GM23338 (cell line): ENCODE measurements at regions not wholly inside any gene's neighbourhood (a gene's known extent, or its start where the extent isn't known, plus 50 kb on each side); places are given as distances from the start of the nearest gene placed in this dataset.

Experiments used
- CTCF ChIP-seq, 2 experiments: fragments of 200-600 bp in 1 of 2; sonication (generic) in 1 of 2; conservative IDR thresholded peaks; 2 replicates each; pipeline versions ENCODE4 v1.5.1 to v1.6.1; 2016 to 2017; ENCODE audit warnings: antibody characterized with exemption in 2 of 2, low read depth in 2 of 2, mild to moderate bottlenecking in 2 of 2, moderate library complexity in 1 of 2
- EZH2 ChIP-seq: fragments of 200-600 bp; sonication (generic); IDR thresholded peaks from one replicate; pipeline ENCODE4 v1.8.0; 2017; ENCODE audit warnings: antibody characterized with exemption, mild to moderate bottlenecking, low read depth; ENCODE audit not compliant: unreplicated experiment
- POLR2AphosphoS5 ChIP-seq: IDR thresholded peaks from 2 replicates; pipeline ENCODE4 v1.6.1; 2016; ENCODE audit warnings: antibody characterized with exemption, low read depth

DNA sequence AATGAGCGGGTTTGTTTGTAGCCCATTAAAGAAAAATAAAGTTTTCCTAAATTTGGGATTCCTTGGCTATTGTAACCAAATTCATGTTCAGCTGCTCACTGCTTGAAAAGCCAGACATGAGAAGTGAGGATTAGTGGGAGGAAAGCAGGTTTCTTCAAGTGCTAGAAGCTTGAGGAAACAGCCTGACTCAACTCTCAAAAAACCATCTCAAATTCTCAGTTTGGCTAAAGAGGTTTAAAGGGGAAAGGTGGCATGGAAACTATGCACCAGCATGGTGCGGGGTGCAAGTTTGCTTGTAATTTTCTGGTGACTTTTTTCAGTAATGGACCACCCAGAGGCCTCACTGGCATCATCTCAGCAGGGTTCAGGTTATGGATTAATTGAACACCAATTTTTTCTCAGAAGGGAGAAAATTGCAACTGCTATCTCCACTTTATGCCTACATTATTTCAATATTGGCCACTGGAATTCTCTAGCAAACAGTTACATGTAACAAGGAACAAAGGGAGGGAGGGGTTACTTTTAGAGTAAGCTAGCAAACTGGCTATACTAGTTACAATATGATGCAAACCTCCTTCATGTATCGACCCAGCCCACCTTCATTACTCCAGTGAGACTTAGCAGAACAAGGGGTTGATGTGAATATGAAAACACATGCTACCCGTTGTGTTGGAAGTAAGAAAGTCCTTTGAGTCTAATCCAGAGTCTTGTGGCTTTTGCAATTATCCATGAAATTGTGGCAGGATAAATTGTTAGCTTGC lies 85.0 kb upstream of the IFNGR1 start:
- TF ChIP-seq CTCF (conservative IDR thresholded peaks at IDR 0.05; ENCODE audit: low read depth in 2 of 2): no peak
- no peak for TF ChIP-seq EZH2
- no peak for TF ChIP-seq POLR2AphosphoS5
